BJ (cell line): ENCODE measurements at regions not wholly inside any gene's neighbourhood (a gene's known extent, or its start where the extent isn't known, plus 50 kb on each side); places are given as distances from the start of the nearest gene placed in this dataset.
A peak's percentile ranks its signal among the peaks of the same experiment; 100 is the strongest.

ENCODE experiments used
- CTCF ChIA-PET: fragments of 350-600 bp; formaldehyde crosslinking; extraction: SDS; loops from one replicate; lab custom pipeline; 2021; ENCODE audit warnings: antibody characterized with exemption, inconsistent platforms; lab: Yijun Ruan, JAX
- POLR2A ChIA-PET: fragments of 300-600 bp; sonication (Branson Sonifier 250); formaldehyde crosslinking; extraction: SDS; loops from one replicate; lab custom pipeline; 2021; ENCODE audit warnings: antibody characterized with exemption; lab: Charles Lee
- DNase-seq: peaks from one replicate; pipeline ENCODE4 v3.0.0-alpha.2; 2011; ENCODE audit warnings: low read depth
- H3K27me3 ChIP-seq: 2 replicates; pipeline ENCODE4 v1.6.0; 2011; ENCODE audit warnings: low read length; ENCODE audit not compliant: control insufficient read depth, insufficient read depth
- H3K36me3 ChIP-seq: 2 replicates; pipeline ENCODE4 v1.5.1; 2011; ENCODE audit warnings: low read length; ENCODE audit not compliant: control insufficient read depth, insufficient read depth
- H3K4me3 ChIP-seq: 2 replicates; pipeline ENCODE4 v1.5.1; 2011; ENCODE audit warnings: low read depth, mild to moderate bottlenecking, control low read depth, low read length
- CTCF ChIP-seq: IDR thresholded peaks from 2 replicates; pipeline ENCODE4 v1.5.1; 2011; ENCODE audit warnings: low read depth, mild to moderate bottlenecking, control low read depth, inconsistent platforms, low read length, moderate library complexity; ENCODE audit not compliant: insufficient read depth

DNA sequence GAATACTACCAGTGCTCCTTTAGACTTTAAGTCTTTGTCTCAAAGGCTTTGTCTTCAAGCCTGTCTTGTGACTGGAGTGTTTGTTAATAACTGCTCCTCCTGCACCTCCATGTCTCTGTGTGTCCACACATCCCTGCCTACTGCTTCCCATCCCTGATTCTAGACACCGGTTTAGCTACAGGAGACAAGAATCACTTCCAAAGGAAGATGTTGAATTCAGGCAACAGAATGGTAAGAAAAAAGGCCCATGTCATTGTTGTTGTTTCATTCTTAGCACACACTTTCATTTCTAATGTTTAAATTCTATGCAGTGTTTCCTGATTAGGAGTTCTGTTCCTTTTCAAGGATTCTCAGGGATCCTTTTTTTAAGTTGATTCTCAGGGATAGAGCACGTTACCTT is 293.6 kb upstream of the STXBP5 start:
- Histone ChIP-seq H3K27me3 (no peaks in the 10 kb centered on the region), H3K4me3 (no peak overlapping the region), H3K36me3 (no peaks in the 10 kb centered on the region)
- no peak for DNase-seq
- CTCF ChIA-PET = interaction anchor here (1.1 kb wide), 1 partner anchor 294 kb away, joined by 3 read pairs; no protein-coding TSS in a partner anchor
- no peak for TF ChIP-seq CTCF
- POLR2A ChIA-PET = no interaction called here

- POLR2A ChIA-PET = no interaction called here
- TF ChIP-seq CTCF = no peak
- H3K27me3 ChIP-seq = no peaks in the 10 kb centered on the region
- CTCF ChIA-PET = interaction anchor here (0.6 to 1.1 kb wide), 3 partner anchors 9 to 371 kb away, joined by 3 read pairs; no protein-coding TSS in a partner anchor
- no peak overlapping the region for H3K4me3 ChIP-seq
- H3K36me3 ChIP-seq = no peaks in the 10 kb centered on the region
- DNase-seq = no peak
These were observed 292.5 kb upstream of the STXBP5 start for GRCh38 chr6:146911635-146912215.

GRCh38 chr6:146912730-146913685 is 291.2 kb upstream of the STXBP5 start:
- Histone ChIP-seq H3K36me3 (no peaks in the 10 kb centered on the region), H3K4me3 (no peak overlapping the region), H3K27me3 (no peaks in the 10 kb centered on the region)
- no peak for TF ChIP-seq CTCF
- POLR2A ChIA-PET = no interaction called here
- DNase-seq = no peak
- CTCF ChIA-PET = no interaction called here

DNA sequence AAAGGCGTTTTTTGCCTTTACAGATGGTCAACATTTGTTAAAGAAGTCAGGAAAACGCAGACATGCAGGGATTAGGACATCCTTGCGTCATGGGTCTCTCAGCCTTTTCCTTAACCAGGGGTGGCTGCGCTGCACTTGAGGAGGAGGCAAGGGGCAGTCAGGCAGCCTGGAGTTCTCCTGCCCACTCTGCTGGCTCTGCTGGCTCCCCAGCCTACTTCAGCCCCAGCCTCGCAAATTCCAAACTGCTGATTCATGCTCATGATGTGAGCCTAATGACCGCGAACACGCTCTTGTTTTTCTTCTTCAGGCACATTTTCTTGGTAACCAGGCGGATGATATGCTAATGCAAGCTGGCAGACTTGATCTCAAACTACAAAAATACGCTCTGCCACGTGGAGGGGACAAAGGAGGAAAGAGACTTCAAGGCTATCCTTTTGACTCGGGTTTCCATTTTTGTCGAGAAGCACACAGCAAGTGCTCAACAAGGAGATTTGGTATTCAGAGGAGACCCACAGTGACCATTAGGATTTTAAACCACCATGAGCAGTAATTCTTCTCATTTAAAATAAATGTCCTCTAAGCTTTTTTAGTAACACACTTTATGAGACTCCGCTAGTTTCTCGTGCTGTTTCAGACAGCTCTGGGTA is 290.3 kb upstream of the STXBP5 start:
- no peak for TF ChIP-seq CTCF
- ChIA-PET CTCF (interaction anchor here (0.7 kb wide), 1 partner anchor 8 kb away, joined by 5 read pairs; no protein-coding TSS in a partner anchor), POLR2A (interaction anchor here (0.5 kb wide), 1 partner anchor 83 kb away, joined by 5 read pairs; no protein-coding TSS in a partner anchor)
- no peaks in the 10 kb centered on the region for H3K36me3 ChIP-seq
- DNase-seq = peak; percentile 95
- H3K27me3 ChIP-seq = no peaks in the 10 kb centered on the region
- H3K4me3 ChIP-seq = peak overlapping the region; percentile 5; the same call in 1 of the 2 replicates
